Smooth muscle cell (in vitro differentiated cells): ENCODE measurements at regions not wholly inside any gene's neighbourhood (a gene's known extent, or its start where the extent isn't known, plus 50 kb on each side); places are given as distances from the start of the nearest gene placed in this dataset.

Source experiments
- DNase-seq: peaks from one replicate; lab custom pipeline; 2025; ENCODE audit not compliant: unreplicated experiment; lab: John Stamatoyannopoulos, UW
- H2AFZ ChIP-seq: fragments of 200-600 bp; sonication (generic); 2 replicates; pipeline ENCODE4 v1.6.0; 2016; ENCODE audit warnings: antibody characterized with exemption, low read depth, mild to moderate bottlenecking
- H3F3A ChIP-seq: fragments of 200-600 bp; sonication (generic); 2 replicates; pipeline ENCODE4 v1.6.0; 2017; ENCODE audit warnings: antibody characterized with exemption, low read depth
- H3K27ac ChIP-seq: fragments of 200-600 bp; sonication (generic); 2 replicates; pipeline ENCODE4 v1.5.1; 2016; ENCODE audit warnings: low read depth, mild to moderate bottlenecking
- H3K27me3 ChIP-seq: fragments of 200-600 bp; sonication (generic); 2 replicates; pipeline ENCODE4 v1.6.1; 2016; ENCODE audit warnings: low read depth, mild to moderate bottlenecking
- H3K36me3 ChIP-seq: fragments of 200-600 bp; sonication (generic); 2 replicates; pipeline ENCODE4 v1.5.1; 2016; ENCODE audit warnings: low read depth
- H3K4me1 ChIP-seq: fragments of 200-600 bp; sonication (generic); 2 replicates; pipeline ENCODE4 v1.5.1; 2016; ENCODE audit warnings: low read depth
- H3K4me2 ChIP-seq: fragments of 200-600 bp; sonication (generic); 2 replicates; pipeline ENCODE4 v1.6.0; 2016; ENCODE audit warnings: mild to moderate bottlenecking
- H3K4me3 ChIP-seq: fragments of 200-600 bp; sonication (generic); 2 replicates; pipeline ENCODE4 v1.5.1; 2016; ENCODE audit warnings: mild to moderate bottlenecking
- H3K79me2 ChIP-seq: fragments of 200-600 bp; sonication (generic); 2 replicates; pipeline ENCODE4 v1.6.0; 2016; ENCODE audit warnings: low read depth, mild to moderate bottlenecking
- H3K9ac ChIP-seq: fragments of 200-600 bp; sonication (generic); 2 replicates; pipeline ENCODE4 v1.6.0; 2016; ENCODE audit warnings: low read depth
- H3K9me3 ChIP-seq: fragments of 200-600 bp; sonication (generic); replicated peaks from 2 replicates; pipeline ENCODE4 v1.5.1; 2016; ENCODE audit warnings: low read depth
- H4K20me1 ChIP-seq: fragments of 200-600 bp; sonication (generic); 2 replicates; pipeline ENCODE4 v1.6.0; 2016; ENCODE audit warnings: low read depth
- whole genome bisulfite sequencing: methylation state at CpG from one replicate; pipeline ENCODE4 v1.1.7; 2016; ENCODE audit warnings: low lambda C conversion rate; 5-methylcytosine and 5-hydroxymethylcytosine counted together
- TF ChIP-seq, protein P1 (sequence below): fragments of 200-600 bp; sonication (generic); IDR thresholded peaks from 2 replicates; pipeline ENCODE4 v1.5.1; 2017; ENCODE audit warnings: borderline replicate concordance, mild to moderate bottlenecking, antibody characterized with exemption; ENCODE audit not compliant: insufficient read depth, poor library complexity, severe bottlenecking

GRCh38 chr5:158116965-158117364 is 258.0 kb upstream of the CLINT1 start:
- Histone ChIP-seq H3F3A (no peaks in the 10 kb centered on the region), H3K36me3 (no peaks in the 10 kb centered on the region), H3K27me3 (no peaks in the 10 kb centered on the region), H3K4me1 (no peaks in the 10 kb centered on the region), H2AFZ (no peak overlapping the region), H3K4me2 (peak overlapping the region; percentile 14), H3K9me3 (no peaks in the 10 kb centered on the region), H4K20me1 (no peaks in the 10 kb centered on the region), H3K9ac (no peak overlapping the region), H3K27ac (no peak overlapping the region), H3K79me2 (no peaks in the 10 kb centered on the region), H3K4me3 (no peak overlapping the region)
- DNase-seq, result no peak
- TF ChIP-seq, protein P1, sequence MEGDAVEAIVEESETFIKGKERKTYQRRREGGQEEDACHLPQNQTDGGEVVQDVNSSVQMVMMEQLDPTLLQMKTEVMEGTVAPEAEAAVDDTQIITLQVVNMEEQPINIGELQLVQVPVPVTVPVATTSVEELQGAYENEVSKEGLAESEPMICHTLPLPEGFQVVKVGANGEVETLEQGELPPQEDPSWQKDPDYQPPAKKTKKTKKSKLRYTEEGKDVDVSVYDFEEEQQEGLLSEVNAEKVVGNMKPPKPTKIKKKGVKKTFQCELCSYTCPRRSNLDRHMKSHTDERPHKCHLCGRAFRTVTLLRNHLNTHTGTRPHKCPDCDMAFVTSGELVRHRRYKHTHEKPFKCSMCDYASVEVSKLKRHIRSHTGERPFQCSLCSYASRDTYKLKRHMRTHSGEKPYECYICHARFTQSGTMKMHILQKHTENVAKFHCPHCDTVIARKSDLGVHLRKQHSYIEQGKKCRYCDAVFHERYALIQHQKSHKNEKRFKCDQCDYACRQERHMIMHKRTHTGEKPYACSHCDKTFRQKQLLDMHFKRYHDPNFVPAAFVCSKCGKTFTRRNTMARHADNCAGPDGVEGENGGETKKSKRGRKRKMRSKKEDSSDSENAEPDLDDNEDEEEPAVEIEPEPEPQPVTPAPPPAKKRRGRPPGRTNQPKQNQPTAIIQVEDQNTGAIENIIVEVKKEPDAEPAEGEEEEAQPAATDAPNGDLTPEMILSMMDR, result no peak
- 96% methylated on average over 2 of the region's 2 CpGs for WGBS

GRCh38 chr5:158115468-158115867 is 256.5 kb upstream of the CLINT1 start:
- TF ChIP-seq, protein P1, result no peak
- 79% methylated on average over 1 of the region's 1 CpG for WGBS
- no peak for DNase-seq
- H3K4me2 ChIP-seq, result no peak overlapping the region
- no peaks in the 10 kb centered on the region for H3K9me3 ChIP-seq
- H3K4me3 ChIP-seq, result no peak overlapping the region
- H3K36me3 ChIP-seq, result no peaks in the 10 kb centered on the region
- H3K27me3 ChIP-seq, result no peaks in the 10 kb centered on the region
- no peak overlapping the region for H2AFZ ChIP-seq
- H3K4me1 ChIP-seq, result no peaks in the 10 kb centered on the region
- H4K20me1 ChIP-seq, result no peaks in the 10 kb centered on the region
- no peaks in the 10 kb centered on the region for H3K79me2 ChIP-seq
- no peak overlapping the region for H3K9ac ChIP-seq
- H3F3A ChIP-seq, result no peaks in the 10 kb centered on the region
- H3K27ac ChIP-seq, result no peak overlapping the region

- H3K4me2 ChIP-seq, result no peak overlapping the region
- H3K27me3 ChIP-seq, result peaks cover 3% of the 10 kb centered on the region
- H3K9me3 ChIP-seq, result no peaks in the 10 kb centered on the region
- H3K79me2 ChIP-seq, result no peaks in the 10 kb centered on the region
- H3K4me3 ChIP-seq, result no peak overlapping the region
- no peak for DNase-seq
- no peak overlapping the region for H3K9ac ChIP-seq
- no peak overlapping the region for H3K27ac ChIP-seq
- no peaks in the 10 kb centered on the region for H3K36me3 ChIP-seq
- H3K4me1 ChIP-seq, result no peaks in the 10 kb centered on the region
- H2AFZ ChIP-seq, result no peak overlapping the region
- no peaks in the 10 kb centered on the region for H4K20me1 ChIP-seq
- TF ChIP-seq, protein P1, result no peak
- H3F3A ChIP-seq, result no peaks in the 10 kb centered on the region
- 89% methylated on average over 3 of the region's 3 CpGs for WGBS
Measured at GRCh38 chr5:158108177-158108576, 249.2 kb upstream of the CLINT1 start.

DNA sequence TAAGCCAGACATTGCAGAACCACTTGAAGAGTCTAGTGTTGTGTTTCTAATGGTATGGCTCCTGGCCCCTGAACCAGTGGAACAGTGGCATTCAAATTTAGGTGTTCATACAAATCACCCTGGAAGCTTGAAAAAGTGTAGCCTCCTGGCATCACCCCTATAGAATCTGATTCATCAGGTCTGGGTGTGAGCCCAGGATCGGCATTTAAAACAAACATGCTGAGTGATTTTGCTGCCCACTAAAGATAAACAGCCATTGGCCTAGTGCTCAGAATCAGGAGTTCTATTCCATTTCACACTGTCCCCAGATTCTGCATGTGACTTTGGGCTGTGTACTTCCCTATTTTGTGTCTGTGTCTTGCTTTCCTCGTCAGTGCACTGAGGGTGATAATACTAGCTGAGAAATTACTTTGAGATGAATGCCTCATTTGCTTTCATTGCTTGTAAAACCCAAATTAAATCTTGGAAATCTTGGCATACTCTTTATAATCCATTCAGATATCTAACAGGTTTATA is 241.5 kb upstream of the CLINT1 start:
- no peaks in the 10 kb centered on the region for H3K9me3 ChIP-seq
- no peak overlapping the region for H3K9ac ChIP-seq
- DNase-seq, result no peak
- no peaks in the 10 kb centered on the region for H3K4me1 ChIP-seq
- no peaks in the 10 kb centered on the region for H3F3A ChIP-seq
- no peaks in the 10 kb centered on the region for H3K36me3 ChIP-seq
- H3K27ac ChIP-seq, result no peak overlapping the region
- H3K4me2 ChIP-seq, result no peak overlapping the region
- WGBS, result 87% methylated on average over 2 of the region's 2 CpGs
- H2AFZ ChIP-seq, result no peak overlapping the region
- H3K79me2 ChIP-seq, result no peaks in the 10 kb centered on the region
- TF ChIP-seq, protein P1, result no peak
- H3K4me3 ChIP-seq, result no peak overlapping the region
- no peaks in the 10 kb centered on the region for H4K20me1 ChIP-seq
- no peaks in the 10 kb centered on the region for H3K27me3 ChIP-seq
